ENCODE measurements at regions not wholly inside any gene's neighbourhood (a gene's known extent, or its start where the extent isn't known, plus 50 kb on each side); places are given as distances from the start of the nearest gene placed in this dataset.

DNA sequence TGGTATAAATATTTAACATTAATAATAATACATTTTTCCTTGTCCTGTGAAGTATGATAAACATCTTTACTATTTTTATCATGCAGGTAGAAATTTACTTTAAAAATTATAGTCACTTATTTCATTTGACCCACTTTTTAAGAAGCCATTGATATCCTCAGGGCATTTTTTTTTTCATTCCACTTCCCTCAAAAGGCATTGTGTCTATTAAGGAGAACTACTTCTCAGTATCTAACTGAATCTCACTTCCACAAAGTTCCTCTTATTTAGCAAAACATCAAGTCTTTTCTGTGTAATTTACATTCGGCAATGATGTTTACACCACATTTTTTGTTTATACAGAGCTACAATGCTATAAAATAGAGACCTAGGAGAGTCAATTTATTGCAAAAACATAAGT is 388.2 kb upstream of the AKR1E2 start:
- peaks cover 7% of the 10 kb centered on the region; the same call in 1 of the 2 replicates for H3K9me3 ChIP-seq (ENCODE audit: insufficient read depth, low read depth)
- H3K4me2 ChIP-seq: no peak overlapping the region
- no peak overlapping the region for H3K4me3 ChIP-seq
- no peaks in the 10 kb centered on the region for H3K4me1 ChIP-seq (replicated peaks; ENCODE audit: insufficient read depth)
- no peak overlapping the region for H3K27ac ChIP-seq
- H3F3A ChIP-seq (ENCODE audit: insufficient read depth, low read depth): no peaks in the 10 kb centered on the region
- no peak for DNase-seq
- ChIA-PET CTCF (no interaction called here), POLR2A (ENCODE audit: unreplicated experiment) (no interaction called here)
- BruUV-seq (replicated peaks): no TSS peak
- TF ChIP-seq, protein P1, sequence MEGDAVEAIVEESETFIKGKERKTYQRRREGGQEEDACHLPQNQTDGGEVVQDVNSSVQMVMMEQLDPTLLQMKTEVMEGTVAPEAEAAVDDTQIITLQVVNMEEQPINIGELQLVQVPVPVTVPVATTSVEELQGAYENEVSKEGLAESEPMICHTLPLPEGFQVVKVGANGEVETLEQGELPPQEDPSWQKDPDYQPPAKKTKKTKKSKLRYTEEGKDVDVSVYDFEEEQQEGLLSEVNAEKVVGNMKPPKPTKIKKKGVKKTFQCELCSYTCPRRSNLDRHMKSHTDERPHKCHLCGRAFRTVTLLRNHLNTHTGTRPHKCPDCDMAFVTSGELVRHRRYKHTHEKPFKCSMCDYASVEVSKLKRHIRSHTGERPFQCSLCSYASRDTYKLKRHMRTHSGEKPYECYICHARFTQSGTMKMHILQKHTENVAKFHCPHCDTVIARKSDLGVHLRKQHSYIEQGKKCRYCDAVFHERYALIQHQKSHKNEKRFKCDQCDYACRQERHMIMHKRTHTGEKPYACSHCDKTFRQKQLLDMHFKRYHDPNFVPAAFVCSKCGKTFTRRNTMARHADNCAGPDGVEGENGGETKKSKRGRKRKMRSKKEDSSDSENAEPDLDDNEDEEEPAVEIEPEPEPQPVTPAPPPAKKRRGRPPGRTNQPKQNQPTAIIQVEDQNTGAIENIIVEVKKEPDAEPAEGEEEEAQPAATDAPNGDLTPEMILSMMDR (conservative IDR thresholded peaks at IDR 0.05): no peak
- TF ChIP-seq EZH2 (IDR thresholded peaks at IDR 0.05; ENCODE audit: low read depth): no peak
- intact Hi-C loops (cut with micrococcal nuclease; ENCODE audit: unreplicated experiment): no loop called here
- no peaks in the 10 kb centered on the region for H3K27me3 ChIP-seq (ENCODE audit: insufficient read depth, low read depth)
- no peaks in the 10 kb centered on the region for H4K20me1 ChIP-seq (ENCODE audit: insufficient read depth)
- H3K79me2 ChIP-seq (ENCODE audit: low read depth): no peaks in the 10 kb centered on the region
- no peak overlapping the region for H2AFZ ChIP-seq
- no peaks in the 10 kb centered on the region for H3K36me3 ChIP-seq (ENCODE audit: low read depth)
- no peaks in the 10 kb centered on the region for H3K9me2 ChIP-seq (ENCODE audit: insufficient read depth)

DNA sequence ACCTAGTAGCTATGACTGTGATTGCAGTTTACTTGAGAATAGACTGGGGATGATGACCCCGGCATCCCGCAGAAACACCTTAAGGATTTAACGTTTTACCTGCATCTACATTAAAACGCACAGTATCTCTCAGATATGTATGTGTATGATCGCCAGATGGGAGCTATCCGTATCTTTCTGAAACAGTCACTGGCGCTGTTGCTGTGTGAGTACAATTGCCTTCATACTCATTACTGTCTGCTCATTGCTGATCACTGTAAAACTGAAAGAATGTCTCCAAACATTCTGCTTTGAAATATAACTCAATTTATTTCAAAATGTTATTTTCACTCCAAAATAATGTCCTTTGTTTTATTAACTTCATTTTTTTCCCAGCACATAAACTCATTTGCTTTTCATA is 388.9 kb upstream of the AKR1E2 start:
- no peaks in the 10 kb centered on the region for H3K4me1 ChIP-seq (replicated peaks; ENCODE audit: insufficient read depth)
- TF ChIP-seq, protein P1 (conservative IDR thresholded peaks at IDR 0.05): no peak
- no peak for TF ChIP-seq EZH2 (IDR thresholded peaks at IDR 0.05; ENCODE audit: low read depth)
- no peak for DNase-seq
- H4K20me1 ChIP-seq (ENCODE audit: insufficient read depth): no peaks in the 10 kb centered on the region
- no TSS peak for BruUV-seq (replicated peaks)
- no peak overlapping the region for H3K27ac ChIP-seq
- H3K9me3 ChIP-seq (ENCODE audit: insufficient read depth, low read depth): 0 out of 2 replicates have a peak, but pooled peaks cover 2% of the 10 kb centered on the region
- H2AFZ ChIP-seq: no peak overlapping the region
- intact Hi-C loops (cut with micrococcal nuclease; ENCODE audit: unreplicated experiment): no loop called here
- H3K4me3 ChIP-seq: no peak overlapping the region
- CTCF ChIA-PET: no interaction called here
- no peaks in the 10 kb centered on the region for H3F3A ChIP-seq (ENCODE audit: insufficient read depth, low read depth)
- no peak overlapping the region for H3K4me2 ChIP-seq
- no peaks in the 10 kb centered on the region for H3K36me3 ChIP-seq (ENCODE audit: low read depth)
- no peaks in the 10 kb centered on the region for H3K79me2 ChIP-seq (ENCODE audit: low read depth)
- POLR2A ChIA-PET (ENCODE audit: unreplicated experiment): no interaction called here
- no peaks in the 10 kb centered on the region for H3K9me2 ChIP-seq (ENCODE audit: insufficient read depth)
- H3K27me3 ChIP-seq (ENCODE audit: insufficient read depth, low read depth): no peaks in the 10 kb centered on the region

DNA sequence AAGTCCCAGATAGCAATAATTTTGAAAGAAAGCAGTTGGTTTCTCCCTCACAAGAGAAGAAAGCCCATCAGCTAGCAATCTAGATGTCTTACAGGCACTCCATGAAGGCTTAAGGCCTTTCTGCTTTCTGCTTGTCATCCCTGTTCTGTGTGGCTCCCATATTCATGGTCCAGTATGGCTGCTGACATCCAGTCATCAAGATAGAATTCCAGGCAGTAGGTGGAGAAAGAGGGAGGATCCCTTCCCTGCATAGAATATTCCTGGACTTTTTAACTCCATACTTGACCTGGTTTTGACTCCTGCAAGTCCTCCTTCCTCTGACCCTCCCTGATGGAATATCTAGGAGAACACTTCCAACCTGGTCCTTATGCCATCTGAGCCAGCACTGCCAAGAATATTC is 389.9 kb upstream of the AKR1E2 start:
- Histone ChIP-seq H3K79me2 (ENCODE audit: low read depth) (no peaks in the 10 kb centered on the region), H3K36me3 (ENCODE audit: low read depth) (no peaks in the 10 kb centered on the region), H3K4me2 (no peak overlapping the region), H3K4me1 (replicated peaks; ENCODE audit: insufficient read depth) (no peaks in the 10 kb centered on the region), H3K9me2 (ENCODE audit: insufficient read depth) (no peaks in the 10 kb centered on the region), H3K4me3 (no peak overlapping the region), H4K20me1 (ENCODE audit: insufficient read depth) (no peaks in the 10 kb centered on the region), H3K27me3 (ENCODE audit: insufficient read depth, low read depth) (no peaks in the 10 kb centered on the region), H3F3A (ENCODE audit: insufficient read depth, low read depth) (no peaks in the 10 kb centered on the region), H3K27ac (no peak overlapping the region), H3K9me3 (ENCODE audit: insufficient read depth, low read depth) (no peaks in the 10 kb centered on the region), H2AFZ (no peak overlapping the region)
- TF ChIP-seq, protein P1 (conservative IDR thresholded peaks at IDR 0.05): no peak
- no peak for TF ChIP-seq EZH2 (IDR thresholded peaks at IDR 0.05; ENCODE audit: low read depth)
- DNase-seq: no peak
- POLR2A ChIA-PET (ENCODE audit: unreplicated experiment): no interaction called here
- CTCF ChIA-PET: no interaction called here
- no TSS peak for BruUV-seq (replicated peaks)
- intact Hi-C loops (cut with micrococcal nuclease; ENCODE audit: unreplicated experiment): no loop called here
